HUES6 (cell line): ENCODE measurements at regions not wholly inside any gene's neighbourhood (a gene's known extent, or its start where the extent isn't known, plus 50 kb on each side); places are given as distances from the start of the nearest gene placed in this dataset.
"Not testable (repeated sequence)": the region's sequence is repeated elsewhere in the genome, so short reads cannot be mapped to it uniquely, and the experiment has no call there.

Experiments
- H3K27ac ChIP-seq: 2 replicates; pipeline ENCODE4 v1.7.0; 2013; ENCODE audit warnings: low read depth, mild to moderate bottlenecking, low read length, inconsistent platforms
- H3K27me3 ChIP-seq: 2 replicates; pipeline ENCODE4 v1.6.1; 2013; ENCODE audit warnings: low read length; ENCODE audit not compliant: control insufficient read depth, insufficient read depth
- H3K36me3 ChIP-seq: 2 replicates; pipeline ENCODE4 v1.6.1; 2013; ENCODE audit warnings: low read length; ENCODE audit not compliant: control insufficient read depth, insufficient read depth
- H3K4me1 ChIP-seq: 2 replicates; pipeline ENCODE4 v1.6.1; 2013; ENCODE audit warnings: low read length; ENCODE audit not compliant: control insufficient read depth, insufficient read depth
- H3K4me3 ChIP-seq: 2 replicates; pipeline ENCODE4 v1.5.1; 2013; ENCODE audit warnings: low read depth, low read length
- H3K9ac ChIP-seq: one replicate; pipeline ENCODE4 v1.6.1; 2013; ENCODE audit warnings: mild to moderate bottlenecking, low read length
- H3K9me3 ChIP-seq: 2 replicates; pipeline ENCODE4 v1.6.1; 2013; ENCODE audit warnings: low read depth, low read length; ENCODE audit not compliant: control insufficient read depth, insufficient read depth

DNA sequence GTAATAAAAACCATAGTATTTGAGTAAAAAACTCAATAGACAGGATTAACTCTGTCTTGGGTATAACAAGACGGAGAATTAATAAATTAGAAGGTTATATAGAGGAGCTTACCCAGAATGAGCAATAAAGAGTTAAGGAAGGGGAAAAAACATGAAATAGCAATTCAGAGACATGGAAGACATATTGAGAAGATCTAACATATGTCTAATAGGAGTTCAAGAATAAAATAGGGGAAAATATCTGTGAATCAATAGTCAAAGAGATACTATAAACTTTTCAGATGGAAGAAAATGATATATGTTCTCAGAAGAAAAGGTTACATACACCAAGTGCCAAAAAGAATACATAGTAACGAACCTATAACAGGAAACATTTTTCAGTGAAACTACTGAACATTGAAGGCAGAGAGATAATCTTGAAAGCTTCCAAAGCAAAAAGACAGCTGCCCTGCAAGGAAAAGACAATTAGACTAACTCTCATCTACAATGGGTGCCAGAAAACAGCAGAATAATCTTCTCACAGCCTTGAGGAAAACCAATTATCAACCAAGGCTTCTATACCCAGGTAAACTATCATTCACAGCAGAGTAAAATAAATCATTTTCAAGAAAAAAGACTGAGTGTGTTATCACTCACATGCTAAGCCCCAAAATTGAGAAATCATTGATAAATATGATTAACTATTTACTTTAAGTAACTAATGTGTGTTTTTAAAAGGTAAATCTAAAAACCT, 106.0 kb downstream of the ENC1 start:
- H3K9me3 ChIP-seq = peaks cover 37% of the 10 kb centered on the region; the same call in 1 of the 2 replicates
- no peaks in the 10 kb centered on the region for H3K36me3 ChIP-seq
- peaks cover 24% of the 10 kb centered on the region for H3K4me1 ChIP-seq
- no peak overlapping the region for H3K9ac ChIP-seq
- no peak overlapping the region for H3K4me3 ChIP-seq
- H3K27ac ChIP-seq = no peak overlapping the region
- H3K27me3 ChIP-seq = no peaks in the 10 kb centered on the region

DNA sequence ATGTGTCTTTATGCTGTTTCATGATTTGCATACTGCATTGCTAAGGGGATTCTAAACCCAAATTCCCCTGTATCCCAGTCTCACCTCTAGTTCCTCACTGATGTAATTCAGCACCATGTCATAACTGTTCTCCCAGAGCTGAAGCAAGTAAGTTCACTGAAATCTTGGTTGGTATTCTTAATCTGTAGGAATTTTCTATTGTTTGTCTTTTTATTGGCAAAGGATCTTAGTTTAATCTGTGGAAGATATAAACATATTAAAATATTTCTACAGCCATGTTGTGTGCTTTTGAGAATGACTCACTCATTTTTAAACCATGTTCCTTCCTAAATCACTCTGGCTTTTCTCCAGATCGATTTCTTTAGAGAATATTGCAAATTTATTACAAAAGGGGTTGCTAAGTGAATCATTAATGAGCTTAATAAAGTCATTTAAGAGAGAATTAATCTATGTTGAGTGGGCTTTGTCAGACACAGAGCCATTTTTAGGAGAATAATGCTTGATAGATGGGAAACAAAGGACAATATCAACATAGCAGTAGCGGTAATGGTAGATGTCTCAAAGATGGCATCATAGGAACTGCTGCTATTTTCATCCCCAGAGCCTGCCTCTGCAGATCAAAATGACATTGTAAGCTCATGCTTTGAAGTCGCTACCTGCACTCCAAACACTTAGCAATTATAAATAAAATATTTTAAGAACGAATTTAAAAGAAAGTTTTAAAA, 110.0 kb downstream of the ENC1 start:
- no peak overlapping the region for H3K9ac ChIP-seq
- no peak overlapping the region for H3K4me3 ChIP-seq
- H3K4me1 ChIP-seq = peaks cover under 1% of the 10 kb centered on the region; the same call in 1 of the 2 replicates
- no peak overlapping the region for H3K27ac ChIP-seq
- no peaks in the 10 kb centered on the region for H3K27me3 ChIP-seq
- H3K9me3 ChIP-seq = peaks cover 61% of the 10 kb centered on the region
- no peaks in the 10 kb centered on the region for H3K36me3 ChIP-seq

DNA sequence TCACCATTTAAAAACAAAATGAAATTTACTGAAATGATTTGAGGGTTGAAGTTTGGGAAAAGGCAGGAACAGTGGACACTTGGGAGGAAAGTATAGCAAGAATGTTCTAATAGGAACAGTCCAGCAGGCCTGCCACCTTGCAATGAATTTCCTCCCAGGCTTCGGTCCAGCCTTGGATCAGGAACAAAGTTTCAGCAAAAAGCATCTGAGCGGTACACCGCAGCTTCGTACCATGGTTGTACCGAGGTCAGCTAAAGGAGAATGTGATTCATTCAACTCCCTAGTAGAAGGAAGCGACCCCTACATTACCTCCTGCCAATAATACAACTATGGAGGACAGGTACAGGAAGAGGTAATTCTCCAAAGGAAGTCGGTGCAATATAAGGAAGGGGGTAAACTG, 111.4 kb downstream of the ENC1 start:
- Histone ChIP-seq H3K9me3 (peaks cover 63% of the 10 kb centered on the region), H3K4me3 (no peak overlapping the region), H3K9ac (no peak overlapping the region), H3K27me3 (no peaks in the 10 kb centered on the region), H3K4me1 (no peaks in the 10 kb centered on the region), H3K27ac (no peak overlapping the region), H3K36me3 (no peaks in the 10 kb centered on the region)

DNA sequence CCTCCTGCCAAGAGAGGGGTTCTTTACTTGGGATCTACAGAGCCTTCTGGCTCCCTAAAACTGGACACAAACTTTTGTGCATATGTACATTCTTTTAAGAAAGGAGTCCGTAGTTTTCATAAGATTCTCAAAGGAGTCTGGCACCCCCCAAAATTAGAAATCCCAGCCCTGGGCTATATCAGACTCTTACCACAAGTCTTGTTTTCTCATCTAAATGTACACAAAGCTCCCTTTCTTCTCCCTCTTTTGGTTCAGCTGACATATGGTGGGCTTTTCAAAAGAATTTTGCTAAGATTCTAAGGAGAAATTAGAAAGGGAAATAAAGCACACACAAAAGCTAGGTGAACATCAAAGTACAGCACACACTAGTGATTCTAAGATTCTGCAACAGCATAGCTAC, 114.4 kb downstream of the ENC1 start:
- no peak overlapping the region for H3K9ac ChIP-seq
- no peak overlapping the region for H3K4me3 ChIP-seq
- peaks cover 62% of the 10 kb centered on the region for H3K9me3 ChIP-seq
- no peaks in the 10 kb centered on the region for H3K27me3 ChIP-seq
- no peaks in the 10 kb centered on the region for H3K36me3 ChIP-seq
- H3K4me1 ChIP-seq = no peaks in the 10 kb centered on the region
- H3K27ac ChIP-seq = no peak overlapping the region

DNA sequence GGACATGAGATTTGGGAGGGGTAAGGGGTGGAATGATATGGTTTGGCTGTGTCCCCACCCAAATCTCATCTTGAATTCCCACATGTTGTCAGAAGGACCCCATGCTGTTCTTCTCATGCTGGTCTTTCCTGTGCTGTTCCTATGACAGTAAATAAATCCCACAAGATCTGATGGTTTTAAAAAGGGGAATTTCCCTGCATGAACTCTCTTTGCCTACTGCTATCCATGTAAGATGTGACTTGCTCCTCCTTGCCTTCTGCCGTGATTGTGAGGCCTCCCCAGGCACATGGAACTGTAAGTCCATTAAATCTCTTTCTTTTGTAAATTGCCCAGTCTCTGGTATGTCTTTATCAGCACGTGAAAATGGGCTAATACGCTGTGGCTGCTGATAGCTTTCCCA, 115.8 kb downstream of the ENC1 start:
- H3K4me1 ChIP-seq, H3K36me3 ChIP-seq, H3K27ac ChIP-seq, H3K4me3 ChIP-seq, H3K9ac ChIP-seq, H3K27me3 ChIP-seq: not testable (repeated sequence)
- H3K9me3 ChIP-seq = peaks cover 60% of the 10 kb centered on the region

DNA sequence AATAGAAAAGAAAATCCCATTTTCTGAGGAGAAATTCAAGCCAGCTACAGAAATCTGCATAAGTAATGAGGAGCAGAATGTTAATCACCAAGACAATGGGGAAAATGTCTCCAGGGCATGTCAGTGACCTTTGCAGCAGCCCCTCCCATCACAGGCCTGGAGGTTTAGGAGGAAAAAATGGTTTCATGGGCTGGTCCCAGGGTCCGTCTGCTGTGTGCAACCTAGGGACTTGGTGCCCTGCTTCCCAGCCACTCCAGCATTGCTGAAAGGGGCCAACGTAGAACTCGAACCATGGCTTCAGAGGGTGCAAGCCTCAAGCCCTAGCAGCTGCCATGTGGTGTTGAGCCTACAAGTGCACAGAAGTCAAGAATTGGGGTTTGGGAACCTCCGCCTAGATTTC, 116.8 kb downstream of the ENC1 start:
- not testable (repeated sequence) for H3K4me1 ChIP-seq, H3K4me3 ChIP-seq, H3K9ac ChIP-seq, H3K27me3 ChIP-seq, H3K27ac ChIP-seq, H3K36me3 ChIP-seq
- peaks cover 60% of the 10 kb centered on the region for H3K9me3 ChIP-seq

DNA sequence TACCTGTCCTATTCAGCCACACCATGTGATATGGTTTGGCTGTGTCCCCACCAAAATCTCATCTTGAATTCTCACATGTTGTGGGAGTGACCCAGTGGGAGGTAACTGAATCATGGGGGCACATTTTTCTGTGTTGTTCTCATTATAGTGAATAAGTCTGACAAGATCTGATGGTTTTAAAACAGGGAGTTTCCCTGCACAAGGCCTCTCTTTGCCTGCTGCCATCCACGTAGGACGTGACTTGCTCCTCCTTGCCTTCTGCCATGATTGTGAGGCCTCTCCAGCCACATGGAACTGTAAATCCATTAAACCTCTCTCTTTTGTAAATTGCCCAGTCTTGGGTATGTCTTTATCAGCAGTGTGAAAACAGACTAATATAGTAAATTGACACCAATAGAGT, 117.7 kb downstream of the ENC1 start:
- H3K4me1 ChIP-seq, H3K9ac ChIP-seq, H3K27me3 ChIP-seq, H3K36me3 ChIP-seq, H3K27ac ChIP-seq, H3K4me3 ChIP-seq: not testable (repeated sequence)
- peaks cover 57% of the 10 kb centered on the region for H3K9me3 ChIP-seq

DNA sequence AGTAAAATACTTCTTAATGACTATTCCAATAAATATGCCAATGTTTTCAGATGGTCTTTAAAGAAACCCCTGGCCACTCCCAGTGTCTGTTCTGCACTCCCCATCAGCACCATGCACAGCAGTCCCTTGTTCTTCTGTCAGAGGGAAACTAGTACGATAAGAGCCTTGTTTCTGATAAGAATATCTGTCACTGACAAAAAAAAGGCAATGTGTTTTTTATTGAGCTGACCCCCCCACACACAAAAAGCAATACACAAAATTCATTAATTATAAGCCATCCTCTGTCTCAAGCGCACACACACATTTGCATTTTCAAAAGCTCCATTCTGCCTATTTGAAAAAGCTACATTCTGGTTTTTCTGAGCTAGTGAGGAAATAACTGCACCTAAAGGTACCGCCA, 119.1 kb downstream of the ENC1 start:
- Histone ChIP-seq H3K4me3 (no peak overlapping the region), H3K9ac (no peak overlapping the region), H3K4me1 (peaks cover 23% of the 10 kb centered on the region), H3K36me3 (no peaks in the 10 kb centered on the region), H3K27me3 (no peaks in the 10 kb centered on the region), H3K27ac (no peak overlapping the region), H3K9me3 (peaks cover 46% of the 10 kb centered on the region)

DNA sequence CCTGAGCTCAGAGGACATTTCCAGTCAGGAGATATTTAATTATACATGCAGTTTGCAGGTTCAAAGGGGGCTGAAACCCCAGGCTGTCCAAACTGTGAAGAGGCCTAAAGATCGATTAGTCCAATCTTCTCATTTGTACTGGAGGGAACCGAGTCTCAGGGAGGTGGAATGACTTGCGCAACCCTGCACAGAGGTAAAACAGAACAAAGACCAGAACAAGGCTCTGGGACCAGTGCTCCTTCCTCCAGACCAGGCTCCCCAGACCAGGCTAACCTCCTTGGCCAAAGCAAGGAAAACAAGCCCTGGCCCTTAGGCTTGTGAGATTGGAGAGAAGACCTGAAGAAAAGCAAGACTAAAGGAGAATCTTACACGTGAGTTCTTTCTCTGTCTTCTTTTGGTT, 120.8 kb downstream of the ENC1 start:
- Histone ChIP-seq H3K27ac (no peak overlapping the region), H3K27me3 (no peaks in the 10 kb centered on the region), H3K36me3 (no peaks in the 10 kb centered on the region), H3K9me3 (peaks cover 29% of the 10 kb centered on the region), H3K9ac (no peak overlapping the region), H3K4me1 (peaks cover 41% of the 10 kb centered on the region), H3K4me3 (no peak overlapping the region)

DNA sequence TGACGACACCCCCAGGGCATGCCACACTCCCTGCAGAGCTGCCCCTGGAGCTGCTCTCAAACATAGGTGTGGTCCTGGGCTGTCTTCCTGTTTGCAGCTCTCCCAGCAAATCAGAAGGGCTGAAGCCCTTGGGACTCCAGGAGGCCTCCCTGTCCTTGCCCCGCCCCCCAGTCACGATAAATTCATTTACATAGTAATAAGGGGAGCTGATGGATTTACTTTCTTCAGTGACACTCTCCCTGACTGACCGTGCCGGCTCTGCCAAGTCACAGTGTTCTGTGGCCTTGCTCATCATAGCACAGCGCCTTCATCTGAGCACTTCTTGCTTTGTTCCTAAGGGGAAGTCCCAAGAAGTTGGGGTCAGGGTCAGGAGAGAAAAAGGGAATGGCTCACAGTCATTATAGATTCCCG, 121.4 kb downstream of the ENC1 start:
- Histone ChIP-seq H3K4me1 (peaks cover 44% of the 10 kb centered on the region), H3K27ac (no peak overlapping the region), H3K27me3 (no peaks in the 10 kb centered on the region), H3K9me3 (peaks cover 24% of the 10 kb centered on the region), H3K4me3 (no peak overlapping the region), H3K36me3 (no peaks in the 10 kb centered on the region), H3K9ac (no peak overlapping the region)

DNA sequence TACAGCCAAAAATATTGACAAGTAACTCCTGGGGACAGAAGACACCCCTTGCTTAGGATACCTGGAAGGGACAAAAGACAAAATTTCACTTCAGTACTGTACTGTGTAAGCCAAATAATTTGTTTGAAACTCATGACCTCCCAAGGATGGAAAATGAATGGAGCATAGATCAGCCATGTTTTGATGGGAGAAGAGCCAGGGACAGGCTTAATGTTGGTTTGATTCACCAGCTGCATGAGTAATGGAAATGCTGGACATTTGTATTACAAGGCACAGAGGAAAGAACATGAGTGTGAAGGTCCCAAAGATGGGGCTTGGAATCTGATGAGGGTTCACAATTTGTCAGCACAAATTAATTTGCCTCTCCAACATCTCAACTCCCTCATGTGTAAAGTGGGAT, 122.8 kb downstream of the ENC1 start:
- H3K36me3 ChIP-seq = no peaks in the 10 kb centered on the region
- H3K4me3 ChIP-seq = no peak overlapping the region
- H3K9me3 ChIP-seq = peaks cover 11% of the 10 kb centered on the region
- H3K4me1 ChIP-seq = peaks cover 44% of the 10 kb centered on the region
- no peak overlapping the region for H3K9ac ChIP-seq
- H3K27me3 ChIP-seq = no peaks in the 10 kb centered on the region
- no peak overlapping the region for H3K27ac ChIP-seq
